Ovary (tissue), 7 donors: ENCODE measurements at regions not wholly inside any gene's neighbourhood (a gene's known extent, or its start where the extent isn't known, plus 50 kb on each side); places are given as distances from the start of the nearest gene placed in this dataset.

Experiments
- DNase-seq, 5 donors: peaks; one replicate each; pipeline ENCODE4 v3.0.0-alpha.2; 2019 to 2020
- H3K27ac ChIP-seq, 2 donors: fragments of 200-600 bp; one replicate each; pipeline versions ENCODE4 v1.5.1 to v1.8.0; 2019 to 2022
- H3K27me3 ChIP-seq: fragments of 200-600 bp; one replicate; pipeline ENCODE4 v1.8.0; 2022
- H3K36me3 ChIP-seq: fragments of 200-600 bp; sonication (generic); one replicate; pipeline ENCODE4 v1.5.1; 2019
- H3K4me1 ChIP-seq: one replicate; pipeline ENCODE4 v1.8.1; 2013; ENCODE audit warnings: mild to moderate bottlenecking, moderate library complexity; ENCODE audit not compliant: insufficient read depth
- H3K4me3 ChIP-seq: fragments of 200-600 bp; sonication (generic); one replicate; pipeline ENCODE4 v1.5.1; 2017
- H3K9me3 ChIP-seq, 2 donors: fragments of 200-600 bp in 1 of 2; sonication (generic) in 1 of 2; one replicate each; pipeline versions ENCODE4 v1.5.1 to v1.8.1; 2013 to 2019; ENCODE audit warnings: mild to moderate bottlenecking in 1 of 2, moderate library complexity in 1 of 2
- EP300 ChIP-seq: sonication (generic); formaldehyde crosslinking; IDR thresholded peaks from one replicate; pipeline ENCODE4 v1.6.1; 2017; ENCODE audit warnings: antibody characterized with exemption
- POLR2A ChIP-seq: fragments of 450-650 bp; IDR thresholded peaks from one replicate; pipeline ENCODE4 v1.6.1; 2017; ENCODE audit warnings: antibody characterized with exemption, mild to moderate bottlenecking, moderate library complexity
- WGBS, 3 donors: extraction: QIAGEN DNeasy Blood & Tissue Kit in 1 of 3; methylation state at CpG; one replicate each; pipeline versions ENCODE4 v1.1.5 to v1.1.7; 2013 to 2017; 5-methylcytosine and 5-hydroxymethylcytosine counted together
- intact Hi-C, 4 donors: fragments of 100-400 bp; cut with DNase I; formaldehyde crosslinking; loops; one replicate each; pipeline versions ENCODE4 v1.11.0 to v1.15.1; 2022 to 2023
- TF ChIP-seq, protein P1 (sequence below), 3 donors: fragments of 450-650 bp in 2 of 3; fragments of 200-600 bp in 1 of 3; IDR thresholded peaks; one replicate each; pipeline versions ENCODE4 v1.5.1 to v1.8.0; 2016 to 2022; ENCODE audit warnings: antibody characterized with exemption in 3 of 3, mild to moderate bottlenecking in 1 of 3
- donor health status: DM: no; HTN: no; CAD: no; lungs with moderate emphysema.
- donor health status: DM: no; HTN: no; CAD: no.
- donor health status: Bipolar disorder and iron deficiency.
- donor health status: DM: no; HTN: no; CAD: no.
- donor health status: DM: yes; HTN: yes; CAD: no.

GRCh38 chr3:10722911-10723310 is 93.1 kb upstream of the SLC6A11 start:
- TF ChIP-seq POLR2A (no peak), EP300 (no peak)
- TF ChIP-seq, protein P1, sequence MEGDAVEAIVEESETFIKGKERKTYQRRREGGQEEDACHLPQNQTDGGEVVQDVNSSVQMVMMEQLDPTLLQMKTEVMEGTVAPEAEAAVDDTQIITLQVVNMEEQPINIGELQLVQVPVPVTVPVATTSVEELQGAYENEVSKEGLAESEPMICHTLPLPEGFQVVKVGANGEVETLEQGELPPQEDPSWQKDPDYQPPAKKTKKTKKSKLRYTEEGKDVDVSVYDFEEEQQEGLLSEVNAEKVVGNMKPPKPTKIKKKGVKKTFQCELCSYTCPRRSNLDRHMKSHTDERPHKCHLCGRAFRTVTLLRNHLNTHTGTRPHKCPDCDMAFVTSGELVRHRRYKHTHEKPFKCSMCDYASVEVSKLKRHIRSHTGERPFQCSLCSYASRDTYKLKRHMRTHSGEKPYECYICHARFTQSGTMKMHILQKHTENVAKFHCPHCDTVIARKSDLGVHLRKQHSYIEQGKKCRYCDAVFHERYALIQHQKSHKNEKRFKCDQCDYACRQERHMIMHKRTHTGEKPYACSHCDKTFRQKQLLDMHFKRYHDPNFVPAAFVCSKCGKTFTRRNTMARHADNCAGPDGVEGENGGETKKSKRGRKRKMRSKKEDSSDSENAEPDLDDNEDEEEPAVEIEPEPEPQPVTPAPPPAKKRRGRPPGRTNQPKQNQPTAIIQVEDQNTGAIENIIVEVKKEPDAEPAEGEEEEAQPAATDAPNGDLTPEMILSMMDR (IDR thresholded peaks at IDR 0.05): no peak
- Histone ChIP-seq H3K9me3 (no peaks in the 10 kb centered on the region), H3K27ac (no peak overlapping the region), H3K4me3 (no peak overlapping the region), H3K27me3 (no peaks in the 10 kb centered on the region), H3K36me3 (no peaks in the 10 kb centered on the region), H3K4me1 (no peaks in the 10 kb centered on the region)
- 59 to 73% (median 69%) methylated on average over 6 of the region's 6 CpGs for WGBS, 3 donors
- no peak for DNase-seq
- intact Hi-C loops: loop anchor here in 1 of 4 donors (10.0 kb wide), 1 partner anchor 378 kb away; no protein-coding TSS in a partner anchor

DNA sequence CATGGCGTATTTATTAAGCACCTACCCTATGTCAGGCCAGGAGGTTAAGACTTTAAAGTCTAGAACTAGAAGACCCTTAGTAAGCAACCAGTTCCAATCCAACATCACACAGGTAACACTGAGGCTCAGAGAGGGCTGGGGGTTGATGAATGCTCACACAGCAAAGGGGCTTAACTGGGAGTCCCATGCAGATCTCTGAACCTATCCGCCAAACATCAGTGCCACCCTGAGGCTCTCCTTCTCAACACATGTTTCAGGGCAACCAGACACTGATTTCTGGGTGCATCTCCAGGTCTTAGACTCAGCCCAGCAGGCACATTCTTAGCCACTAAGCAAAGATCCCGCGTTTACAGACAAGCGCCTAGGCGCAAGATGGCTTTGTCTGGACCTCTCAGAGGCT is 92.0 kb upstream of the SLC6A11 start:
- intact Hi-C loops: loop anchor here in 1 of 4 donors (10.0 kb wide), 1 partner anchor 379 kb away; no protein-coding TSS in a partner anchor
- no peak overlapping the region for H3K27ac ChIP-seq
- TF ChIP-seq EP300: no peak
- no peak for TF ChIP-seq POLR2A
- TF ChIP-seq, protein P1 (IDR thresholded peaks at IDR 0.05): no peak
- H3K27me3 ChIP-seq: no peaks in the 10 kb centered on the region
- no peak overlapping the region for H3K4me3 ChIP-seq
- DNase-seq: no peak
- H3K36me3 ChIP-seq: no peaks in the 10 kb centered on the region
- WGBS, 3 donors: 69 to 85% (median 75%) methylated on average over 6 of the region's 6 CpGs
- H3K4me1 ChIP-seq: no peaks in the 10 kb centered on the region
- H3K9me3 ChIP-seq: peaks cover 0 to 2% of the 10 kb centered on the region in 2 donors

DNA sequence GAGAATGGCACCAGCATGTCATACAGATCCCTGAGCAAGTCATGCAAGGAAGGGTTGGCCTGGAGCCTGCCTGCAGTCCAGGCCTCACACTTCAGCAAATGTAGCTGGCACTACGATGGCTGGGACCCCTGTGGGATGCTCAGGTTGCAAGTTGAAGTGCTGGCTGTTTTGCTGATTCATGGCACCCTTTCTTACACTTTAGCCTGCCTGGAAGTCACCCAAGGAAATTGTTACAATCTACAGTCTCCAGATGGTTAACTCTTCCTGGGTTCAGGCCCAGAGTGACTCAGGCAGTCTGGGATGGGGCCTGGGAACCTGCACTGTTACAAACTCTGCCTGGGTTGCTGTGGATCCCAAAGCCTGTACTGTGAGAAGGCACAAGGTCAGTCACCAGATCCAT is 91.0 kb upstream of the SLC6A11 start:
- no peak overlapping the region for H3K27ac ChIP-seq
- H3K9me3 ChIP-seq: peaks cover 0 to 4% of the 10 kb centered on the region in 2 donors
- 14 to 40% (median 17%) methylated on average over 1 of the region's 1 CpG for WGBS, 3 donors
- no peak for TF ChIP-seq POLR2A
- H3K27me3 ChIP-seq: no peaks in the 10 kb centered on the region
- no peaks in the 10 kb centered on the region for H3K36me3 ChIP-seq
- intact Hi-C loops: loop anchor here in 1 of 4 donors (10.0 kb wide), 1 partner anchor 380 kb away; no protein-coding TSS in a partner anchor
- DNase-seq: no peak
- H3K4me3 ChIP-seq: no peak overlapping the region
- H3K4me1 ChIP-seq: no peaks in the 10 kb centered on the region

GRCh38 chr3:10725846-10726245 is 90.2 kb upstream of the SLC6A11 start:
- 71 to 81% (median 73%) methylated on average over 5 of the region's 5 CpGs for WGBS, 3 donors
- H3K4me3 ChIP-seq: no peak overlapping the region
- no peaks in the 10 kb centered on the region for H3K4me1 ChIP-seq
- H3K27me3 ChIP-seq: no peaks in the 10 kb centered on the region
- DNase-seq: no peak
- H3K36me3 ChIP-seq: no peaks in the 10 kb centered on the region
- TF ChIP-seq POLR2A: no peak
- TF ChIP-seq, protein P1 (IDR thresholded peaks at IDR 0.05): no peak
- no peak for TF ChIP-seq EP300
- intact Hi-C loops: loop anchor here in 1 of 4 donors (10.0 kb wide), 1 partner anchor 381 kb away; no protein-coding TSS in a partner anchor
- no peak overlapping the region for H3K27ac ChIP-seq
- H3K9me3 ChIP-seq: peaks cover 0 to 4% of the 10 kb centered on the region in 2 donors

GRCh38 chr3:10726787-10727186 is 89.2 kb upstream of the SLC6A11 start:
- H3K27ac ChIP-seq: no peak overlapping the region
- no peaks in the 10 kb centered on the region for H3K4me1 ChIP-seq
- DNase-seq: no peak
- H3K9me3 ChIP-seq: peaks cover 0 to 4% of the 10 kb centered on the region in 2 donors
- H3K36me3 ChIP-seq: no peaks in the 10 kb centered on the region
- H3K27me3 ChIP-seq: no peaks in the 10 kb centered on the region
- intact Hi-C loops: loop anchor here in 1 of 4 donors (10.0 kb wide), 1 partner anchor 382 kb away; no protein-coding TSS in a partner anchor
- H3K4me3 ChIP-seq: no peak overlapping the region
- TF ChIP-seq, protein P1 (IDR thresholded peaks at IDR 0.05): no peak
- TF ChIP-seq POLR2A (no peak), EP300 (no peak)
- WGBS, 3 donors: 43 to 73% (median 70%) methylated on average over 1 of the region's 1 CpG
